ENCODE measurements at regions not wholly inside any gene's neighbourhood (a gene's known extent, or its start where the extent isn't known, plus 50 kb on each side); places are given as distances from the start of the nearest gene placed in this dataset.
"Not testable (repeated sequence)": the region's sequence is repeated elsewhere in the genome, so short reads cannot be mapped to it uniquely, and the experiment has no call there.

GRCh38 chr13:28582892-28583240 lies 76.1 kb upstream of the POMP start:
- no peak overlapping the region for H3K4me3 Mint-ChIP-seq
- H3K4me1 Mint-ChIP-seq = no peaks in the 10 kb centered on the region
- H3K27ac Mint-ChIP-seq = no peak overlapping the region
- ATAC-seq (ENCODE audit: low read depth) = no peak
- H3K27me3 Mint-ChIP-seq = peaks cover 7% of the 10 kb centered on the region
- no peaks in the 10 kb centered on the region for H3K36me3 Mint-ChIP-seq
- H3K9me3 Mint-ChIP-seq = no peaks in the 10 kb centered on the region
- no peak for DNase-seq (ENCODE audit: low spot score in 2 of 2)

- Mint-ChIP-seq H3K27me3 (peaks cover 6% of the 10 kb centered on the region), H3K4me1 (no peaks in the 10 kb centered on the region), H3K27ac (no peak overlapping the region), H3K4me3 (no peak overlapping the region), H3K36me3 (no peaks in the 10 kb centered on the region), H3K9me3 (no peaks in the 10 kb centered on the region)
- no peak for ATAC-seq (ENCODE audit: low read depth)
- no peak for DNase-seq (ENCODE audit: low spot score in 2 of 2)
These were observed 76.6 kb upstream of the POMP start for GRCh38 chr13:28582225-28582891.

- H3K4me1 Mint-ChIP-seq = no peaks in the 10 kb centered on the region
These were observed 77.5 kb upstream of the POMP start for GRCh38 chr13:28581451-28581850.

GRCh38 chr13:28579736-28580135 lies 79.2 kb upstream of the POMP start:
- DNase-seq (ENCODE audit: low spot score in 2 of 2) = no peak

More at GRCh38 chr13:28581451-28581850, 77.5 kb upstream of the POMP start:
- H3K36me3 Mint-ChIP-seq = no peaks in the 10 kb centered on the region
- DNase-seq (ENCODE audit: low spot score in 2 of 2) = no peak
- no peak overlapping the region for H3K27ac Mint-ChIP-seq
- no peaks in the 10 kb centered on the region for H3K9me3 Mint-ChIP-seq
- peaks cover 6% of the 10 kb centered on the region for H3K27me3 Mint-ChIP-seq
- no peak overlapping the region for H3K4me3 Mint-ChIP-seq
- ATAC-seq (ENCODE audit: low read depth) = no peak

GRCh38 chr13:28579322-28579721 lies 79.6 kb upstream of the POMP start:
- H3K4me3 Mint-ChIP-seq = no peak overlapping the region
- ATAC-seq (ENCODE audit: low read depth) = no peak
- H3K27ac Mint-ChIP-seq = no peak overlapping the region
- peaks cover 6% of the 10 kb centered on the region for H3K4me1 Mint-ChIP-seq
- peaks cover 4% of the 10 kb centered on the region for H3K27me3 Mint-ChIP-seq
- H3K9me3 Mint-ChIP-seq = no peaks in the 10 kb centered on the region
- H3K36me3 Mint-ChIP-seq = no peaks in the 10 kb centered on the region
- DNase-seq (ENCODE audit: low spot score in 2 of 2) = no peak

More at GRCh38 chr13:28579736-28580135, 79.2 kb upstream of the POMP start:
- H3K4me3 Mint-ChIP-seq = no peak overlapping the region
- H3K27ac Mint-ChIP-seq = no peak overlapping the region
- H3K4me1 Mint-ChIP-seq = peaks cover 3% of the 10 kb centered on the region
- no peaks in the 10 kb centered on the region for H3K36me3 Mint-ChIP-seq
- H3K27me3 Mint-ChIP-seq = peaks cover 4% of the 10 kb centered on the region
- no peak for ATAC-seq (ENCODE audit: low read depth)
- no peaks in the 10 kb centered on the region for H3K9me3 Mint-ChIP-seq

GRCh38 chr13:28576067-28576466 lies 81.1 kb upstream of the FLT1 start:
- peaks cover 6% of the 10 kb centered on the region for H3K27me3 Mint-ChIP-seq
- H3K4me1 Mint-ChIP-seq = peaks cover 6% of the 10 kb centered on the region
- ATAC-seq (ENCODE audit: low read depth) = no peak
- H3K9me3 Mint-ChIP-seq = peaks cover 2% of the 10 kb centered on the region
- DNase-seq (ENCODE audit: low spot score in 2 of 2) = no peak
- no peak overlapping the region for H3K4me3 Mint-ChIP-seq
- H3K36me3 Mint-ChIP-seq = no peaks in the 10 kb centered on the region
- no peak overlapping the region for H3K27ac Mint-ChIP-seq

GRCh38 chr13:28575200-28575599 lies 80.3 kb upstream of the FLT1 start:
- H3K4me1 Mint-ChIP-seq = peaks cover 6% of the 10 kb centered on the region
- H3K36me3 Mint-ChIP-seq = no peaks in the 10 kb centered on the region
- H3K4me3 Mint-ChIP-seq = no peak overlapping the region
- ATAC-seq (ENCODE audit: low read depth) (no peak), DNase-seq (ENCODE audit: low spot score in 2 of 2) (no peak)
- no peak overlapping the region for H3K27ac Mint-ChIP-seq
- peaks cover 2% of the 10 kb centered on the region for H3K9me3 Mint-ChIP-seq
- H3K27me3 Mint-ChIP-seq = peaks cover 6% of the 10 kb centered on the region

GRCh38 chr13:28574617-28575142 lies 79.8 kb upstream of the FLT1 start:
- peak; percentile 59 for ATAC-seq (ENCODE audit: low read depth)
- DNase-seq (ENCODE audit: low spot score in 2 of 2) = no peak
- peaks cover 6% of the 10 kb centered on the region for H3K4me1 Mint-ChIP-seq

GRCh38 chr13:28573595-28574373 lies 78.9 kb upstream of the FLT1 start:
- H3K9me3 Mint-ChIP-seq = peaks cover 2% of the 10 kb centered on the region
- H3K4me3 Mint-ChIP-seq = no peak overlapping the region
- DNase-seq (ENCODE audit: low spot score in 2 of 2) (no peak), ATAC-seq (ENCODE audit: low read depth) (no peak)
- H3K27me3 Mint-ChIP-seq = peaks cover 10% of the 10 kb centered on the region
- H3K36me3 Mint-ChIP-seq = no peaks in the 10 kb centered on the region
- H3K27ac Mint-ChIP-seq = no peak overlapping the region
- H3K4me1 Mint-ChIP-seq = peaks cover 6% of the 10 kb centered on the region

More at GRCh38 chr13:28574617-28575142, 79.8 kb upstream of the FLT1 start:
- Mint-ChIP-seq H3K9me3 (peaks cover 2% of the 10 kb centered on the region), H3K27me3 (peaks cover 7% of the 10 kb centered on the region), H3K27ac (no peak overlapping the region), H3K36me3 (no peaks in the 10 kb centered on the region), H3K4me3 (no peak overlapping the region)

GRCh38 chr13:28572871-28573270 lies 77.9 kb upstream of the FLT1 start:
- Mint-ChIP-seq H3K27ac (no peak overlapping the region), H3K36me3 (no peaks in the 10 kb centered on the region), H3K27me3 (peaks cover 12% of the 10 kb centered on the region), H3K4me1 (peaks cover 6% of the 10 kb centered on the region), H3K4me3 (no peak overlapping the region), H3K9me3 (peaks cover 2% of the 10 kb centered on the region)
- ATAC-seq (ENCODE audit: low read depth) (no peak), DNase-seq (ENCODE audit: low spot score in 2 of 2) (no peak)

- not testable (repeated sequence) for H3K4me1 Mint-ChIP-seq; H3K4me3 Mint-ChIP-seq; DNase-seq (ENCODE audit: low spot score in 2 of 2); H3K27ac Mint-ChIP-seq; H3K27me3 Mint-ChIP-seq; H3K9me3 Mint-ChIP-seq; H3K36me3 Mint-ChIP-seq; ATAC-seq (ENCODE audit: low read depth)
These were observed 75.4 kb upstream of the FLT1 start for GRCh38 chr13:28570356-28570755.

GRCh38 chr13:28569886-28570285 lies 75.0 kb upstream of the FLT1 start:
- no peak for DNase-seq (ENCODE audit: low spot score in 2 of 2)
- peaks cover 2% of the 10 kb centered on the region for H3K9me3 Mint-ChIP-seq

GRCh38 chr13:28568286-28568685 lies 73.4 kb upstream of the FLT1 start:
- peaks cover 1% of the 10 kb centered on the region for H3K9me3 Mint-ChIP-seq
- no peak overlapping the region for H3K4me3 Mint-ChIP-seq
- DNase-seq (ENCODE audit: low spot score in 2 of 2) (no peak), ATAC-seq (ENCODE audit: low read depth) (no peak)
- H3K27me3 Mint-ChIP-seq = peaks cover 11% of the 10 kb centered on the region
- no peak overlapping the region for H3K27ac Mint-ChIP-seq
- H3K4me1 Mint-ChIP-seq = no peaks in the 10 kb centered on the region
- H3K36me3 Mint-ChIP-seq = no peaks in the 10 kb centered on the region

More at GRCh38 chr13:28569886-28570285, 75.0 kb upstream of the FLT1 start:
- Mint-ChIP-seq H3K4me1 (peaks cover 5% of the 10 kb centered on the region), H3K27me3 (peaks cover 8% of the 10 kb centered on the region), H3K27ac (no peak overlapping the region), H3K36me3 (no peaks in the 10 kb centered on the region), H3K4me3 (no peak overlapping the region)
- no peak for ATAC-seq (ENCODE audit: low read depth)

- H3K36me3 Mint-ChIP-seq = no peaks in the 10 kb centered on the region
- no peak overlapping the region for H3K27ac Mint-ChIP-seq
- ATAC-seq (ENCODE audit: low read depth) (no peak), DNase-seq (ENCODE audit: low spot score in 2 of 2) (no peak)
- no peaks in the 10 kb centered on the region for H3K9me3 Mint-ChIP-seq
- no peak overlapping the region for H3K4me3 Mint-ChIP-seq
- H3K4me1 Mint-ChIP-seq = no peaks in the 10 kb centered on the region
- peaks cover 10% of the 10 kb centered on the region for H3K27me3 Mint-ChIP-seq
These were observed 72.0 kb upstream of the FLT1 start for GRCh38 chr13:28566891-28567290.
